COR-L47 (cell line): ENCODE measurements at regions not wholly inside any gene's neighbourhood (a gene's known extent, or its start where the extent isn't known, plus 50 kb on each side); places are given as distances from the start of the nearest gene placed in this dataset.

ENCODE experiments used
- DNase-seq: peaks from one replicate; lab custom pipeline; 2025; lab: John Stamatoyannopoulos, UW

GRCh38 chr7:153446490-153446889, 605.7 kb upstream of the DPP6 start:
- DNase-seq = no peak

- DNase-seq = no peak
Measured at GRCh38 chr7:153447011-153447410, 605.2 kb upstream of the DPP6 start.

- DNase-seq = no peak
Measured at GRCh38 chr7:153452661-153453060, 599.5 kb upstream of the DPP6 start.

- DNase-seq = no peak
Measured at GRCh38 chr7:153454306-153454705, 597.9 kb upstream of the DPP6 start.

- no peak for DNase-seq
Measured at GRCh38 chr7:153457746-153458145, 594.5 kb upstream of the DPP6 start.

GRCh38 chr7:153470004-153470671, 582.1 kb upstream of the DPP6 start:
- no peak for DNase-seq

- no peak for DNase-seq
Measured at GRCh38 chr7:153472516-153472915, 579.7 kb upstream of the DPP6 start.

GRCh38 chr7:153473185-153473584, 579.0 kb upstream of the DPP6 start:
- DNase-seq = no peak

- no peak for DNase-seq
Measured at GRCh38 chr7:153475239-153475638, 577.0 kb upstream of the DPP6 start.

GRCh38 chr7:153476166-153476565, 576.0 kb upstream of the DPP6 start:
- no peak for DNase-seq

GRCh38 chr7:153496257-153496656, 555.9 kb upstream of the DPP6 start:
- no peak for DNase-seq

GRCh38 chr7:153503093-153503492, 549.1 kb upstream of the DPP6 start:
- no peak for DNase-seq

GRCh38 chr7:153504288-153505075, 547.7 kb upstream of the DPP6 start:
- DNase-seq = no peak

GRCh38 chr7:153507885-153508284, 544.3 kb upstream of the DPP6 start:
- DNase-seq = no peak

- no peak for DNase-seq
Measured at GRCh38 chr7:153509768-153510167, 542.4 kb upstream of the DPP6 start.

GRCh38 chr7:153510674-153511073, 541.5 kb upstream of the DPP6 start:
- no peak for DNase-seq

GRCh38 chr7:153514032-153514431, 538.2 kb upstream of the DPP6 start:
- no peak for DNase-seq

- no peak for DNase-seq
Measured at GRCh38 chr7:153515359-153515758, 536.8 kb upstream of the DPP6 start.

GRCh38 chr7:153518201-153518984, 533.8 kb upstream of the DPP6 start:
- DNase-seq = no peak

- DNase-seq = no peak
Measured at GRCh38 chr7:153521370-153521769, 530.8 kb upstream of the DPP6 start.

- DNase-seq = no peak
Measured at GRCh38 chr7:153522261-153522660, 529.9 kb upstream of the DPP6 start.

GRCh38 chr7:153523320-153524015, 528.7 kb upstream of the DPP6 start:
- DNase-seq = no peak
